ENCODE measurements at regions not wholly inside any gene's neighbourhood (a gene's known extent, or its start where the extent isn't known, plus 50 kb on each side); places are given as distances from the start of the nearest gene placed in this dataset.

GRCh38 chr21:28550057-28550825 is 442.4 kb downstream of the LTN1 start:
- in situ Hi-C loops (cut with HindIII; ENCODE audit: low sequenced_read_pairs) = no loop called here

- in situ Hi-C loops (cut with HindIII; ENCODE audit: low sequenced_read_pairs) = loop anchor here (25.0 kb wide), 1 partner anchor 111 kb away; no protein-coding TSS in a partner anchor
Observed at GRCh38 chr21:28548291-28548690, 444.4 kb downstream of the LTN1 start.

GRCh38 chr21:28547766-28548165 is 444.9 kb downstream of the LTN1 start:
- in situ Hi-C loops (cut with HindIII; ENCODE audit: low sequenced_read_pairs) = loop anchor here (25.0 kb wide), 1 partner anchor 110 kb away; no protein-coding TSS in a partner anchor

GRCh38 chr21:28543975-28544374 is 448.7 kb downstream of the LTN1 start:
- in situ Hi-C loops (cut with HindIII; ENCODE audit: low sequenced_read_pairs) = loop anchor here (25.0 kb wide), 1 partner anchor 107 kb away; no protein-coding TSS in a partner anchor

- in situ Hi-C loops (cut with HindIII; ENCODE audit: low sequenced_read_pairs) = loop anchor here (25.0 kb wide), 1 partner anchor 104 kb away; no protein-coding TSS in a partner anchor
Observed at GRCh38 chr21:28541371-28542112, 451.1 kb downstream of the LTN1 start.

GRCh38 chr21:28540514-28540913 is 452.2 kb downstream of the LTN1 start:
- in situ Hi-C loops (cut with HindIII; ENCODE audit: low sequenced_read_pairs) = loop anchor here (25.0 kb wide), 1 partner anchor 103 kb away; no protein-coding TSS in a partner anchor

GRCh38 chr21:28539623-28539988 is 453.1 kb downstream of the LTN1 start:
- in situ Hi-C loops (cut with HindIII; ENCODE audit: low sequenced_read_pairs) = loop anchor here (25.0 kb wide), 1 partner anchor 102 kb away; no protein-coding TSS in a partner anchor

GRCh38 chr21:28538987-28539622 is 453.6 kb downstream of the LTN1 start:
- in situ Hi-C loops (cut with HindIII; ENCODE audit: low sequenced_read_pairs) = loop anchor here (25.0 kb wide), 1 partner anchor 102 kb away; no protein-coding TSS in a partner anchor

GRCh38 chr21:28537371-28538079 is 455.2 kb downstream of the LTN1 start:
- in situ Hi-C loops (cut with HindIII; ENCODE audit: low sequenced_read_pairs) = loop anchor here (25.0 kb wide), 1 partner anchor 100 kb away; no protein-coding TSS in a partner anchor

- in situ Hi-C loops (cut with HindIII; ENCODE audit: low sequenced_read_pairs) = loop anchor here (25.0 kb wide), 1 partner anchor 95 kb away; no protein-coding TSS in a partner anchor
Observed at GRCh38 chr21:28532446-28532845, 460.2 kb downstream of the LTN1 start.

- in situ Hi-C loops (cut with HindIII; ENCODE audit: low sequenced_read_pairs) = no loop called here
Observed at GRCh38 chr21:28523367-28523766, 469.3 kb downstream of the LTN1 start.

- in situ Hi-C loops (cut with HindIII; ENCODE audit: low sequenced_read_pairs) = no loop called here
Observed at GRCh38 chr21:28522014-28522799, 470.5 kb downstream of the LTN1 start.

- in situ Hi-C loops (cut with HindIII; ENCODE audit: low sequenced_read_pairs) = no loop called here
Observed at GRCh38 chr21:28518630-28519029, 474.0 kb downstream of the LTN1 start.

GRCh38 chr21:28516991-28517592 is 475.6 kb downstream of the LTN1 start:
- in situ Hi-C loops (cut with HindIII; ENCODE audit: low sequenced_read_pairs) = no loop called here

- in situ Hi-C loops (cut with HindIII; ENCODE audit: low sequenced_read_pairs) = no loop called here
Observed at GRCh38 chr21:28516021-28516420, 476.7 kb downstream of the LTN1 start.

- in situ Hi-C loops (cut with HindIII; ENCODE audit: low sequenced_read_pairs) = no loop called here
Observed at GRCh38 chr21:28513428-28513827, 479.2 kb downstream of the LTN1 start.

GRCh38 chr21:28509031-28509430 is 483.6 kb downstream of the LTN1 start:
- in situ Hi-C loops (cut with HindIII; ENCODE audit: low sequenced_read_pairs) = no loop called here

- in situ Hi-C loops (cut with HindIII; ENCODE audit: low sequenced_read_pairs) = no loop called here
Observed at GRCh38 chr21:28508126-28508525, 484.6 kb downstream of the LTN1 start.

- in situ Hi-C loops (cut with HindIII; ENCODE audit: low sequenced_read_pairs) = no loop called here
Observed at GRCh38 chr21:28496517-28496916, 496.2 kb downstream of the LTN1 start.

All from DLD1 (cell line).